Endodermal cell (in vitro differentiated cells): ENCODE measurements at regions not wholly inside any gene's neighbourhood (a gene's known extent, or its start where the extent isn't known, plus 50 kb on each side); places are given as distances from the start of the nearest gene placed in this dataset.
A peak's percentile ranks its signal among the peaks of the same experiment; 100 is the strongest.

Source experiments
- DNase-seq: peaks from one replicate; pipeline ENCODE4 v3.0.0-alpha.2; 2017
- H3K27ac ChIP-seq: 2 replicates; pipeline ENCODE4 v1.5.1; 2013; ENCODE audit warnings: mild to moderate bottlenecking, low read depth, low read length, moderate library complexity
- H3K27me3 ChIP-seq: 2 replicates; pipeline ENCODE4 v1.6.1; 2013; ENCODE audit warnings: mild to moderate bottlenecking, low read length, moderate library complexity; ENCODE audit not compliant: insufficient read depth, control insufficient read depth, poor library complexity, severe bottlenecking
- H3K36me3 ChIP-seq: 2 replicates; pipeline ENCODE4 v1.7.0; 2013; ENCODE audit warnings: mild to moderate bottlenecking, low read length, moderate library complexity; ENCODE audit not compliant: control insufficient read depth, insufficient read depth
- H3K4me1 ChIP-seq: one replicate; pipeline ENCODE4 v1.7.0; 2013; ENCODE audit warnings: low read length; ENCODE audit not compliant: control insufficient read depth, insufficient read depth
- H3K4me3 ChIP-seq: 2 replicates; pipeline ENCODE4 v1.5.1; 2013; ENCODE audit warnings: mild to moderate bottlenecking, low read length, moderate library complexity
- H3K9ac ChIP-seq: 2 replicates; pipeline ENCODE4 v1.6.1; 2013; ENCODE audit warnings: mild to moderate bottlenecking, low read length, moderate library complexity; ENCODE audit not compliant: poor library complexity, severe bottlenecking; ENCODE audit errors: extremely low read depth
- H3K9me3 ChIP-seq: 2 replicates; pipeline ENCODE4 v1.6.1; 2013; ENCODE audit warnings: mild to moderate bottlenecking, low read length, moderate library complexity; ENCODE audit not compliant: control insufficient read depth
- H3K27ac Mint-ChIP-seq: 2 replicates; pipeline ENCODE4 v1.8.0; 2020; ENCODE audit warnings: mixed read lengths
- H3K27me3 Mint-ChIP-seq: 2 replicates; pipeline ENCODE4 v1.8.0; 2021; ENCODE audit warnings: mild to moderate bottlenecking, mixed read lengths; ENCODE audit not compliant: insufficient read depth
- H3K36me3 Mint-ChIP-seq: 2 replicates; pipeline ENCODE4 v1.8.0; 2020; ENCODE audit warnings: low read depth, mixed read lengths
- H3K4me1 Mint-ChIP-seq: 2 replicates; pipeline ENCODE4 v1.8.0; 2020; ENCODE audit warnings: mixed read lengths
- H3K4me3 Mint-ChIP-seq: 2 replicates; pipeline ENCODE4 v1.8.0; 2020; ENCODE audit warnings: mild to moderate bottlenecking, moderate library complexity, mixed read lengths
- H3K9me3 Mint-ChIP-seq: 2 replicates; pipeline ENCODE4 v1.8.0; 2020; ENCODE audit warnings: mild to moderate bottlenecking, mixed read lengths
- WGBS, 2 experiments: methylation state at CpG; one replicate each; pipeline versions ENCODE4 v1.1.5 to v1.1.7; 2013; ENCODE audit warnings: missing lambda C conversion rate in 2 of 2, mixed read lengths in 1 of 2; ENCODE audit not compliant: insufficient coverage in 1 of 2, insufficient read length in 1 of 2; 5-methylcytosine and 5-hydroxymethylcytosine counted together
- TF ChIP-seq, protein P1 (sequence below): fragments of 200-600 bp; sonication (generic); conservative IDR thresholded peaks from 2 replicates; pipeline ENCODE4 v1.5.0; 2021; ENCODE audit warnings: antibody characterized with exemption, mild to moderate bottlenecking

DNA sequence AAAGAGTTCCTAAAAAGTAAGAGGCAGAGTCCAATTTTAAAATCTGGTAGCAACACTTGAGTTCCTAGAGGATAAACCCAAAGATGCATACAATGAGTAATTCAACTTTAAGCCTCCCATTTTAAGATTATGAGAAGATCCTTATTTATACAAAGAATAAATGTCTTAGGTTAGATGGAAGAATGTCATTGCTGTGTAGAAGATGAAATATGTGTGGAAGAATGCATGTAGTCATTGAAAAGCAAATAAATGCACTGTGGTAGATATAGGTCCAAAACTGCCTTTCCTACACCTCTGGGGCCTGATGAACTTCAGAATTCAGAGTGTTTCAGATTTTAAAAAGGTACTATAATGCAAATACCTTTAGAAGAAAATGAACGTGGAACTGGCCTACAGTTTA lies 58.7 kb upstream of the LRP1B start:
- 90 to 100% methylated on average over 1 of the region's 1 CpG for WGBS, 2 experiments
- no peaks in the 10 kb centered on the region for H3K27me3 ChIP-seq
- no peaks in the 10 kb centered on the region for H3K9me3 ChIP-seq
- Mint-ChIP-seq H3K36me3 (no peaks in the 10 kb centered on the region), H3K4me1 (peaks cover 3% of the 10 kb centered on the region), H3K9me3 (no peaks in the 10 kb centered on the region), H3K27ac (no peak overlapping the region), H3K4me3 (no peak overlapping the region), H3K27me3 (no peaks in the 10 kb centered on the region)
- H3K36me3 ChIP-seq = no peaks in the 10 kb centered on the region
- no peaks in the 10 kb centered on the region for H3K4me1 ChIP-seq
- DNase-seq = no peak
- H3K4me3 ChIP-seq = no peak overlapping the region
- H3K9ac ChIP-seq = no peak overlapping the region
- no peak overlapping the region for H3K27ac ChIP-seq
- TF ChIP-seq, protein P1, sequence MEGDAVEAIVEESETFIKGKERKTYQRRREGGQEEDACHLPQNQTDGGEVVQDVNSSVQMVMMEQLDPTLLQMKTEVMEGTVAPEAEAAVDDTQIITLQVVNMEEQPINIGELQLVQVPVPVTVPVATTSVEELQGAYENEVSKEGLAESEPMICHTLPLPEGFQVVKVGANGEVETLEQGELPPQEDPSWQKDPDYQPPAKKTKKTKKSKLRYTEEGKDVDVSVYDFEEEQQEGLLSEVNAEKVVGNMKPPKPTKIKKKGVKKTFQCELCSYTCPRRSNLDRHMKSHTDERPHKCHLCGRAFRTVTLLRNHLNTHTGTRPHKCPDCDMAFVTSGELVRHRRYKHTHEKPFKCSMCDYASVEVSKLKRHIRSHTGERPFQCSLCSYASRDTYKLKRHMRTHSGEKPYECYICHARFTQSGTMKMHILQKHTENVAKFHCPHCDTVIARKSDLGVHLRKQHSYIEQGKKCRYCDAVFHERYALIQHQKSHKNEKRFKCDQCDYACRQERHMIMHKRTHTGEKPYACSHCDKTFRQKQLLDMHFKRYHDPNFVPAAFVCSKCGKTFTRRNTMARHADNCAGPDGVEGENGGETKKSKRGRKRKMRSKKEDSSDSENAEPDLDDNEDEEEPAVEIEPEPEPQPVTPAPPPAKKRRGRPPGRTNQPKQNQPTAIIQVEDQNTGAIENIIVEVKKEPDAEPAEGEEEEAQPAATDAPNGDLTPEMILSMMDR = no peak

DNA sequence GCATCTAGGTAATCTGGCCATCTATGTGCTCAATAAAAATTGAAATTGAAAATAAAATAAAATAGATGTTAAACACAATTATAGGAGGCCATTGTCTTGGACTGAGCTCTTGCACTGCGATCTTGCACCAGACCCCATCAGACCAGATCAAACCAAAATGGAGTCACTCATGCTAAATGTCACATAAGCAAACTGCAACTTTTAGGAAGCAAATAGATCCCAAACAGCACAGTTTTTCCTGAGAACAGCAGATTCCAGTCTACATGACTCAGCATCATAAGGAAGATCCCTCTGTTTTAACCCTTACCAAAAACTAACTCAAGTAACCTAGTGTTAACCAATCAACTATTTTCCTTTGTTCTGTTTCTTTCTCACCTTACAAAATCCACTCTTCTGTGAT lies 57.7 kb upstream of the LRP1B start:
- no peak for DNase-seq
- TF ChIP-seq, protein P1 = no peak
- H3K4me3 Mint-ChIP-seq = no peak overlapping the region
- H3K9me3 Mint-ChIP-seq = no peaks in the 10 kb centered on the region
- H3K36me3 Mint-ChIP-seq = no peaks in the 10 kb centered on the region
- H3K27me3 Mint-ChIP-seq = no peaks in the 10 kb centered on the region
- H3K27ac Mint-ChIP-seq = no peak overlapping the region
- 97 to 100% methylated on average over 1 of the region's 1 CpG for WGBS, 2 experiments
- H3K4me1 Mint-ChIP-seq = peaks cover 3% of the 10 kb centered on the region
- Histone ChIP-seq H3K27me3 (no peaks in the 10 kb centered on the region), H3K4me3 (no peak overlapping the region), H3K27ac (no peak overlapping the region), H3K9ac (no peak overlapping the region), H3K9me3 (no peaks in the 10 kb centered on the region), H3K4me1 (no peaks in the 10 kb centered on the region), H3K36me3 (no peaks in the 10 kb centered on the region)

DNA sequence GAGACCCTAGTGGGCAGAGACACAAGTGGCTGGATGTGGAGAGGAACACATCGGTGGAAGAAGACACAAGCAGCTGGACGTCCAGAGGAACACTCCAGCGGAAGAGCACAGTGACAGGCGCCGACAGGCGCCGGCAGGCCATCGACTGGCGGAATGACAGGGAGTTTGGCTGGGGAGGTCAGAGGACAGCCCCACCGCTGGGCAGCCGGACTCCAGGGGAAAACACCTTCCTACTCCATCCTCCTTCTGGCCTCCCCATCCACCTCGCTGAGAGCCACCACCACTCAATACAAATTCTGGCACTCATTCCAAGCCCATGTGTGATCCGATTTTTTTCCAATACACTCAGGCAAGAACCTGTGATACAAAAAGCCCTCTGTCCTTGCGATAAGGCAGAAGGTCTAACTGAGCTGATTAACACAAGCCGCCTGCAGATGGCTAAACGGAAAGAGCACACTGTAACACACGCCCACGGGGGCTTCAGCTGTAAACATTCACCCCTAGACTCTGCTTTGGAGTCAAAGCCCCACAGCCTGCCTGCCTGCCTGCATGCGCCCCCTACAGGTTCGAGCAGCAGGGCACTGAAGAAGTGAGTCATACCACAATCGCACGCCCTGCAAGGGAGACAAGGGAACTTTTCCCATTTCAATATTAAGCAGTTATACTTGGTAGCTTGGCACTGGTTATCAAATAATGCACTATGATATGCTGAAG lies 50.2 kb upstream of the LRP1B start:
- 55 to 78% methylated on average over 10 to 22 of the region's 22 CpGs for WGBS, 2 experiments
- Histone ChIP-seq H3K4me3 (no peak overlapping the region), H3K9me3 (no peaks in the 10 kb centered on the region), H3K27me3 (no peaks in the 10 kb centered on the region), H3K36me3 (no peaks in the 10 kb centered on the region), H3K9ac (no peak overlapping the region), H3K4me1 (no peaks in the 10 kb centered on the region), H3K27ac (no peak overlapping the region)
- DNase-seq = peak; percentile 92
- Mint-ChIP-seq H3K4me3 (no peak overlapping the region), H3K27me3 (no peaks in the 10 kb centered on the region), H3K4me1 (peaks cover 8% of the 10 kb centered on the region), H3K27ac (no peak overlapping the region), H3K9me3 (no peaks in the 10 kb centered on the region), H3K36me3 (no peaks in the 10 kb centered on the region)
- TF ChIP-seq, protein P1 = peak; percentile 88
